GM12891 (cell line): ENCODE measurements at regions not wholly inside any gene's neighbourhood (a gene's known extent, or its start where the extent isn't known, plus 50 kb on each side); places are given as distances from the start of the nearest gene placed in this dataset.
"Not testable (repeated sequence)": the region's sequence is repeated elsewhere in the genome, so short reads cannot be mapped to it uniquely, and the experiment has no call there.

Experiments used
- PAX5 ChIP-seq: IDR thresholded peaks from 2 replicates; pipeline ENCODE4 v1.6.1; 2011; ENCODE audit warnings: low read length, moderate library complexity, mild to moderate bottlenecking; ENCODE audit not compliant: insufficient read depth, severe bottlenecking
- POLR2A ChIP-seq: IDR thresholded peaks from 2 replicates; pipeline ENCODE4 v1.6.1; 2011; ENCODE audit warnings: low read depth, low read length, control low read depth
- POLR2AphosphoS5 ChIP-seq: IDR thresholded peaks from 2 replicates; pipeline ENCODE4 v1.6.1; 2011; ENCODE audit warnings: low read depth, low read length, control low read depth

DNA sequence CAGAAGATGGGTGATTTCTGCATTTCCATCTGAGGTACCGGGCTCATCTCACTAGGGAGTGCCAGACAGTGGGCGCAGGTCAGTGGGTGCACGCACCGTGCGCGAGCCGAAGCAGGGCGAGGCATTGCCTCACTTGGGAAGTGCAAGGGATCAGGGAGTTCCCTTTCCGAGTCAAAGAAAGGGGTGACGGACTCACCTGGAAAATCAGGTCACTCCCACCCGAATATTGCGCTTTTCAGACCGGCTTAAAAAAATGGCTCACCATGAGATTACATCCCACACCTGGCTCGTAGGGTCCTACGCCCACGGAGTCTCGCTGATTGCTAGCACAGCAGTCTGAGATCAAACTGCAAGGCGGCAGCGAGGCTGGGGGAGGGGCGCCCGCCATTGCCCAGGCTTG lies 194.0 kb downstream of the PARM1 start:
- not testable (repeated sequence) for TF ChIP-seq POLR2AphosphoS5, PAX5, POLR2A
